ENCODE measurements at regions not wholly inside any gene's neighbourhood (a gene's known extent, or its start where the extent isn't known, plus 50 kb on each side); places are given as distances from the start of the nearest gene placed in this dataset.

GRCh38 chr14:86363576-86363975 lies 833.6 kb downstream of the FLRT2 start:
- no peak overlapping the region for H3K4me3 ChIP-seq (ENCODE audit: low read depth, low read length)
- TF ChIP-seq CTCF (IDR thresholded peaks at IDR 0.05; ENCODE audit: low read depth, low read length, missing control alignments): no peak
- DNase-seq (ENCODE audit: low read depth): no peak

DNA sequence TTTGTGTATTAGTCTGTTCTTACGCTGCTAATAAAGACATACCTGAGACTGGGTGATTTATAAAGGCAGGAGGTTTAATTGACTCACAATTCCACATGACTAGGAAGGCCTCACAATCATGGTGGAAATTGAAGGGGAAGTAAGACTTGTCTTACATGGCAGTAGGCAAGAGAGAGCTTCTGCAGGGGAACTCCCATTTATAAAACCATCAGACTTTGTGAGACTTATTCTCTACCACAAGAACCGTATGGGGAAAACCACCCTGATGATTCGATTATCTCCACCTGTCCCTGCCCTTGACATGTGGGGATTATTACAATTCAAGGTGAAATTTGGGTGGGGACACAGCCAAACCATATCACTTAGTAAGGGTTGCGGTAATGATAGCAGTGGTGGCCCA lies 833.1 kb downstream of the FLRT2 start:
- DNase-seq (ENCODE audit: low read depth): no peak
- no peak for TF ChIP-seq CTCF (IDR thresholded peaks at IDR 0.05; ENCODE audit: low read depth, low read length, missing control alignments)
- no peak overlapping the region for H3K4me3 ChIP-seq (ENCODE audit: low read depth, low read length)

DNA sequence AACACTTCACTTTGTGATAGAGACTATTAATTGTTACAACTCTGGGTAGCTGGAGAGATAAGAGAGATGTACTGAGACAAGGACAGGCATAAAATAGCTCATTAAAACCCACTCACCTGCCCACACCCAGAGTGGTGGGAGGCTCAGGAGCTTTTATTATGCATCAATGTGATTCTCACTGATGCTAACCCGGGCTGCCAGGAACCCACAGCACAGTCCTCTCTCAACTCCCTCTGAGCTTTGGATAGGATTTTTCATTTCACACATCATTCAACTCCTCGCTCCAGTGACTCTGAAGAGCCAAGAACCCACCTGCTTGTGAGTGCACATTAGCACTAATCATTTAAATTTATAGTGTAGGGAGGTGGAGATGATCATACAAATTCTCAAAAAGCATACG lies 827.9 kb downstream of the FLRT2 start:
- TF ChIP-seq CTCF (IDR thresholded peaks at IDR 0.05; ENCODE audit: low read depth, low read length, missing control alignments): no peak
- H3K4me3 ChIP-seq (ENCODE audit: low read depth, low read length): no peak overlapping the region
- no peak for DNase-seq (ENCODE audit: low read depth)

- DNase-seq (ENCODE audit: low read depth): no peak
- no peak overlapping the region for H3K4me3 ChIP-seq (ENCODE audit: low read depth, low read length)
- TF ChIP-seq CTCF (IDR thresholded peaks at IDR 0.05; ENCODE audit: low read depth, low read length, missing control alignments): no peak
These were observed 827.2 kb downstream of the FLRT2 start for GRCh38 chr14:86357119-86357518.

- H3K4me3 ChIP-seq (ENCODE audit: low read depth, low read length): no peak overlapping the region
- TF ChIP-seq CTCF (IDR thresholded peaks at IDR 0.05; ENCODE audit: low read depth, low read length, missing control alignments): no peak
- no peak for DNase-seq (ENCODE audit: low read depth)
These were observed 817.0 kb downstream of the FLRT2 start for GRCh38 chr14:86346818-86347384.

GRCh38 chr14:86334355-86334754 lies 804.4 kb downstream of the FLRT2 start:
- no peak for TF ChIP-seq CTCF (IDR thresholded peaks at IDR 0.05; ENCODE audit: low read depth, low read length, missing control alignments)
- DNase-seq (ENCODE audit: low read depth): no peak
- no peak overlapping the region for H3K4me3 ChIP-seq (ENCODE audit: low read depth, low read length)

GRCh38 chr14:86333493-86333892 lies 803.5 kb downstream of the FLRT2 start:
- no peak for DNase-seq (ENCODE audit: low read depth)
- no peak for TF ChIP-seq CTCF (IDR thresholded peaks at IDR 0.05; ENCODE audit: low read depth, low read length, missing control alignments)
- H3K4me3 ChIP-seq (ENCODE audit: low read depth, low read length): no peak overlapping the region
